SK-N-SH (cell line): ENCODE measurements at regions not wholly inside any gene's neighbourhood (a gene's known extent, or its start where the extent isn't known, plus 50 kb on each side); places are given as distances from the start of the nearest gene placed in this dataset.

ENCODE experiments used
- CTCF ChIA-PET: fragments of 300-600, 350-600 bp; formaldehyde crosslinking; extraction: SDS; loops from one replicate; lab custom pipeline; 2021; lab: Yijun Ruan, JAX
- POLR2A ChIA-PET: fragments of 350-600 bp; sonication (Branson Sonifier 250); formaldehyde crosslinking; extraction: SDS; loops from one replicate; lab custom pipeline; 2020; ENCODE audit warnings: antibody characterized with exemption, inconsistent platforms; lab: Yijun Ruan, JAX
- DNase-seq: peaks from one replicate; pipeline ENCODE4 v3.0.0; 2012
- H2AFZ ChIP-seq: fragments of 200-600 bp; sonication (generic); 2 replicates; pipeline ENCODE4 v1.8.1; 2016; ENCODE audit warnings: antibody characterized with exemption, mild to moderate bottlenecking, low read depth
- H3F3A ChIP-seq: fragments of 200-600 bp; sonication (generic); replicated peaks from 2 replicates; pipeline ENCODE3; 2016; ENCODE audit warnings: antibody characterized with exemption, mild to moderate bottlenecking; ENCODE audit not compliant: insufficient read depth
- H3K27ac ChIP-seq, 2 experiments: fragments of 200-500 bp in 1 of 2; fragments of 200-600 bp in 1 of 2; sonication (Bioruptor generic) in 1 of 2; sonication (generic), shearing (Covaris generic) in 1 of 2; 2 replicates each; pipeline versions ENCODE4 v1.5.1 to v1.6.1; 2014 to 2016; ENCODE audit warnings: low read depth in 2 of 2, inconsistent platforms in 1 of 2, low read length in 1 of 2, mild to moderate bottlenecking in 1 of 2, mixed read lengths in 1 of 2
- H3K27me3 ChIP-seq: fragments of 200-600 bp; sonication (generic), shearing (Covaris generic); 2 replicates; pipeline ENCODE4 v1.6.1; 2016; ENCODE audit warnings: mixed run types; ENCODE audit not compliant: insufficient read depth
- H3K36me3 ChIP-seq, 2 experiments: fragments of 200-500 bp in 1 of 2; fragments of 200-600 bp in 1 of 2; sonication (Bioruptor generic) in 1 of 2; sonication (generic) in 1 of 2; replicated peaks in 1 of 2; 2 replicates each; pipeline versions ENCODE3 to v1.5.1; 2014 to 2016; ENCODE audit warnings: low read length in 1 of 2, mild to moderate bottlenecking in 1 of 2; ENCODE audit not compliant: insufficient read depth in 2 of 2, control insufficient read depth in 1 of 2
- H3K4me1 ChIP-seq, 2 experiments: fragments of 200-500 bp in 1 of 2; fragments of 200-600 bp in 1 of 2; sonication (Bioruptor generic) in 1 of 2; sonication (generic), shearing (Covaris generic) in 1 of 2; 2 replicates each; pipeline versions ENCODE4 v1.5.1 to v1.6.1; 2014 to 2016; ENCODE audit warnings: low read depth in 1 of 2, low read length in 1 of 2, mixed run types in 1 of 2; ENCODE audit not compliant: insufficient read depth in 2 of 2, control insufficient read depth in 1 of 2
- H3K4me2 ChIP-seq: fragments of 200-600 bp; sonication (generic), shearing (Covaris generic); 2 replicates; pipeline ENCODE4 v1.6.1; 2017; ENCODE audit warnings: mixed run types
- H3K4me3 ChIP-seq, 2 experiments: fragments of 200-500 bp in 1 of 2; fragments of 200-600 bp in 1 of 2; sonication (Bioruptor generic) in 1 of 2; sonication (generic), shearing (Covaris generic) in 1 of 2; 2 replicates each; pipeline versions ENCODE4 v1.5.1 to v1.8.1; 2014 to 2016; ENCODE audit warnings: low read depth in 2 of 2, inconsistent platforms in 1 of 2, low read length in 1 of 2, mild to moderate bottlenecking in 1 of 2, mixed read lengths in 1 of 2, moderate library complexity in 1 of 2
- H3K79me2 ChIP-seq: fragments of 200-600 bp; sonication (generic); 2 replicates; pipeline ENCODE4 v1.8.1; 2017; ENCODE audit warnings: mild to moderate bottlenecking; ENCODE audit not compliant: insufficient read depth
- H3K9ac ChIP-seq: fragments of 200-600 bp; sonication (generic); 2 replicates; pipeline ENCODE4 v1.6.1; 2017; ENCODE audit warnings: mixed run types
- H3K9me2 ChIP-seq: fragments of 200-600 bp; sonication (generic); 2 replicates; pipeline ENCODE4 v1.6.1; 2017; ENCODE audit warnings: mixed run types
- H3K9me3 ChIP-seq: fragments of 200-600 bp; sonication (generic); 2 replicates; pipeline ENCODE4 v1.6.1; 2017; ENCODE audit warnings: mixed run types, mild to moderate bottlenecking, moderate library complexity
- H4K20me1 ChIP-seq: fragments of 200-600 bp; sonication (generic); 2 replicates; pipeline ENCODE4 v1.6.1; 2017; ENCODE audit warnings: mild to moderate bottlenecking, mixed run types; ENCODE audit not compliant: insufficient read depth
- CHD2 ChIP-seq: fragments of 150-350 bp; IDR thresholded peaks from 2 replicates; pipeline ENCODE4 v1.6.1; 2018; ENCODE audit warnings: low read length; ENCODE audit not compliant: partially characterized antibody
- CTCF ChIP-seq: fragments of 200-600 bp; sonication (generic); IDR thresholded peaks from 2 replicates; pipeline ENCODE4 v1.6.1; 2017; ENCODE audit warnings: antibody characterized with exemption, mild to moderate bottlenecking, moderate library complexity
- ELF1 ChIP-seq: IDR thresholded peaks from 2 replicates; pipeline ENCODE4 v1.4.0; 2012
- FOSL2 ChIP-seq: IDR thresholded peaks from 2 replicates; pipeline ENCODE4 v1.4.0; 2012; ENCODE audit warnings: low read depth, mild to moderate bottlenecking, moderate library complexity, borderline replicate concordance
- FOXJ3 ChIP-seq: sonication (generic); formaldehyde crosslinking; IDR thresholded peaks from 2 replicates; pipeline ENCODE4 v1.5.1; 2020; ENCODE audit warnings: mild to moderate bottlenecking, missing genetic modification reagents
- JUND ChIP-seq: IDR thresholded peaks from 2 replicates; pipeline ENCODE4 v1.4.0; 2012
- MEF2A ChIP-seq: IDR thresholded peaks from 2 replicates; pipeline ENCODE4 v1.4.0; 2012; ENCODE audit warnings: low read depth, borderline replicate concordance
- PBX3 ChIP-seq: IDR thresholded peaks from 2 replicates; pipeline ENCODE4; 2012
- POLR2AphosphoS5 ChIP-seq: IDR thresholded peaks from 2 replicates; pipeline ENCODE4 v1.6.1; 2012; ENCODE audit warnings: low read depth, low read length
- RAD21 ChIP-seq: IDR thresholded peaks from 2 replicates; pipeline ENCODE4 v1.6.1; 2012; ENCODE audit warnings: mild to moderate bottlenecking, low read length
- RXRA ChIP-seq: IDR thresholded peaks from 2 replicates; pipeline ENCODE4 v1.4.0; 2012; ENCODE audit warnings: low read depth, mild to moderate bottlenecking, borderline replicate concordance
- SMC3 ChIP-seq: IDR thresholded peaks from 2 replicates; pipeline ENCODE4 v1.6.1; 2012; ENCODE audit warnings: low read depth, low read length, improper control_type of control experiment
- YY1 ChIP-seq: IDR thresholded peaks from 2 replicates; pipeline ENCODE4 v1.4.0; 2012; ENCODE audit warnings: low read depth, mild to moderate bottlenecking
- WGBS: methylation state at CpG from one replicate; pipeline ENCODE4 v1.1.6; 2017; ENCODE audit warnings: low lambda C conversion rate; 5-methylcytosine and 5-hydroxymethylcytosine counted together

GRCh38 chr16:87076950-87077749, 240.0 kb downstream of the C16orf95 start:
- TF ChIP-seq RAD21 (0 out of 2 replicates have a peak, but pooled peaks have one; percentile 19), YY1 (no peak), CTCF (peak; percentile 55), SMC3 (peak; percentile 19), MEF2A (no peak)
- TF ChIP-seq, all 33 proteins: peak for 3
- Histone ChIP-seq H3K27ac (no peak overlapping the region), H3K4me2 (no peak overlapping the region), H3K4me3 (no peak overlapping the region; a peak in 1 of 4 replicates), H3F3A (peaks cover 4% of the 10 kb centered on the region), H3K9me3 (peaks cover 20% of the 10 kb centered on the region), H3K9me2 (no peaks in the 10 kb centered on the region), H3K79me2 (no peaks in the 10 kb centered on the region), H3K4me1 (no peaks in the 10 kb centered on the region), H3K27me3 (peaks cover 35% of the 10 kb centered on the region), H3K36me3 (no peaks in the 10 kb centered on the region), H3K9ac (no peak overlapping the region), H2AFZ (no peak overlapping the region), H4K20me1 (no peaks in the 10 kb centered on the region)
- ChIA-PET POLR2A (no interaction called here), CTCF (interaction anchor here (1.2 to 2.7 kb wide), 4 partner anchors 11 to 513 kb away, joined by 3 to 15 read pairs (median 4); no protein-coding TSS in a partner anchor)
- DNase-seq: peak; percentile 38
- WGBS: 26% methylated on average over 13 of the region's 13 CpGs

GRCh38 chr16:87077750-87078127, 239.5 kb downstream of the C16orf95 start:
- CTCF ChIA-PET: interaction anchor here (1.2 to 2.7 kb wide), 4 partner anchors 12 to 513 kb away, joined by 3 to 15 read pairs (median 4); no protein-coding TSS in a partner anchor
- WGBS: 22% methylated on average over 5 of the region's 5 CpGs

GRCh38 chr16:87080571-87081167, 236.5 kb downstream of the C16orf95 start:
- no peak for DNase-seq
- no peak for TF ChIP-seq CHD2
- no peak for TF ChIP-seq ELF1
- no peak for TF ChIP-seq PBX3
- Histone ChIP-seq H3K4me3 (no peak overlapping the region), H3K9me3 (peaks cover 20% of the 10 kb centered on the region), H3K9ac (no peak overlapping the region), H3K4me1 (no peaks in the 10 kb centered on the region), H4K20me1 (no peaks in the 10 kb centered on the region), H3K27me3 (peaks cover 10% of the 10 kb centered on the region), H3K79me2 (no peaks in the 10 kb centered on the region), H3K36me3 (no peaks in the 10 kb centered on the region), H3K27ac (no peak overlapping the region), H3F3A (peaks cover 4% of the 10 kb centered on the region), H3K4me2 (no peak overlapping the region), H2AFZ (no peak overlapping the region), H3K9me2 (no peaks in the 10 kb centered on the region)
- WGBS: 7% methylated on average over 4 of the region's 4 CpGs
- POLR2A ChIA-PET: no interaction called here
- CTCF ChIA-PET: interaction anchor here (1.2 kb wide), 1 partner anchor 18 kb away, joined by 3 read pairs; no protein-coding TSS in a partner anchor

More at GRCh38 chr16:87077750-87078127, 239.5 kb downstream of the C16orf95 start:
- Histone ChIP-seq H3K36me3 (no peaks in the 10 kb centered on the region), H4K20me1 (no peaks in the 10 kb centered on the region), H3K9me2 (no peaks in the 10 kb centered on the region), H2AFZ (no peak overlapping the region), H3K27ac (no peak overlapping the region), H3K27me3 (peaks cover 29% of the 10 kb centered on the region), H3K9me3 (peaks cover 20% of the 10 kb centered on the region), H3K4me1 (no peaks in the 10 kb centered on the region), H3K4me3 (no peak overlapping the region), H3F3A (peaks cover 4% of the 10 kb centered on the region), H3K4me2 (no peak overlapping the region), H3K79me2 (no peaks in the 10 kb centered on the region), H3K9ac (no peak overlapping the region)
- TF ChIP-seq RXRA (no peak), FOSL2 (no peak), POLR2AphosphoS5 (no peak), JUND (no peak), FOXJ3 (CRISPR knock-in tag) (no peak)
- POLR2A ChIA-PET: no interaction called here
- no peak for DNase-seq
